SK-N-MC (cell line): ENCODE measurements at regions not wholly inside any gene's neighbourhood (a gene's known extent, or its start where the extent isn't known, plus 50 kb on each side); places are given as distances from the start of the nearest gene placed in this dataset.

Experiments used
- EZH2 ChIP-seq: fragments of 200-600 bp; sonication (generic); IDR thresholded peaks from one replicate; pipeline ENCODE4 v1.6.1; 2017; ENCODE audit warnings: antibody characterized with exemption
- POLR2AphosphoS5 ChIP-seq: IDR thresholded peaks from 2 replicates; pipeline ENCODE4 v1.6.1; 2012; ENCODE audit warnings: mild to moderate bottlenecking, low read depth, low read length, borderline replicate concordance

DNA sequence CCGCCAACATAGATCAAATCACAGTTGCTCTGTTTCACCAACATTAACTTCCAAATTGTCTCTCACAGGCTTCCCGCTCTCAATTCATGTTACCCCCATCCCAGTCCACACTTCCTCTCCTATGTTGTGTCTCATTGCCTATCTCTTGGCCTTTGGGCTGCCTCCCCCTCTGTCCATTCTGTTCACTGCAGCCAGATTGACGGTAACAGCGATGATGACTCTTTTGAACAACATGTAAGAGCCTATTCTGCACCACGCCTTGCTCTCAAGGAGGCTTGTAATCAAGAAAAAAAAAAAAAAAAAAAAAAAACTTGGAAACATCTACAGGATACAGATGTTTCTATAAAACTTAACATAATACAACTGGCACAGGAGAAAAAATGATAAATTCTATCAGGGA is 77.3 kb upstream of the RMDN2 start:
- no peak for TF ChIP-seq POLR2AphosphoS5
- no peak for TF ChIP-seq EZH2
